Fibroblast of the aortic adventitia (primary cell): ENCODE measurements at regions not wholly inside any gene's neighbourhood (a gene's known extent, or its start where the extent isn't known, plus 50 kb on each side); places are given as distances from the start of the nearest gene placed in this dataset.

Experiments
- DNase-seq: peaks from one replicate; pipeline ENCODE4 v3.0.0-alpha.2; 2010; ENCODE audit warnings: low read depth
- H3K4me3 ChIP-seq: 2 replicates; pipeline ENCODE4 v1.5.1; 2011; ENCODE audit warnings: low read depth, mild to moderate bottlenecking, control low read depth, low read length, moderate library complexity
- CTCF ChIP-seq: IDR thresholded peaks from 2 replicates; pipeline ENCODE4 v1.5.1; 2011; ENCODE audit warnings: mild to moderate bottlenecking, low read length, control low read depth, inconsistent platforms; ENCODE audit not compliant: insufficient read depth

- no peak for DNase-seq
- no peak for TF ChIP-seq CTCF
- H3K4me3 ChIP-seq, result no peak overlapping the region
These were observed 179.4 kb downstream of the NDFIP2 start for GRCh38 chr13:79660361-79660760.

- TF ChIP-seq CTCF, result no peak
- H3K4me3 ChIP-seq, result no peak overlapping the region
- DNase-seq, result peak; percentile 81
These were observed 178.2 kb downstream of the NDFIP2 start for GRCh38 chr13:79659121-79659521.

- no peak for TF ChIP-seq CTCF
- DNase-seq, result no peak
- no peak overlapping the region for H3K4me3 ChIP-seq
These were observed 177.5 kb downstream of the NDFIP2 start for GRCh38 chr13:79658333-79658975.

GRCh38 chr13:79655509-79655908, 174.6 kb downstream of the NDFIP2 start:
- no peak overlapping the region for H3K4me3 ChIP-seq
- DNase-seq, result no peak
- no peak for TF ChIP-seq CTCF

GRCh38 chr13:79654520-79654919, 173.6 kb downstream of the NDFIP2 start:
- TF ChIP-seq CTCF, result no peak
- H3K4me3 ChIP-seq, result no peak overlapping the region
- no peak for DNase-seq

GRCh38 chr13:79650688-79651087, 169.7 kb downstream of the NDFIP2 start:
- no peak for DNase-seq

More at GRCh38 chr13:79650688-79651087, 169.7 kb downstream of the NDFIP2 start:
- TF ChIP-seq CTCF, result no peak
- no peak overlapping the region for H3K4me3 ChIP-seq
